ENCODE measurements at regions not wholly inside any gene's neighbourhood (a gene's known extent, or its start where the extent isn't known, plus 50 kb on each side); places are given as distances from the start of the nearest gene placed in this dataset.

DNA sequence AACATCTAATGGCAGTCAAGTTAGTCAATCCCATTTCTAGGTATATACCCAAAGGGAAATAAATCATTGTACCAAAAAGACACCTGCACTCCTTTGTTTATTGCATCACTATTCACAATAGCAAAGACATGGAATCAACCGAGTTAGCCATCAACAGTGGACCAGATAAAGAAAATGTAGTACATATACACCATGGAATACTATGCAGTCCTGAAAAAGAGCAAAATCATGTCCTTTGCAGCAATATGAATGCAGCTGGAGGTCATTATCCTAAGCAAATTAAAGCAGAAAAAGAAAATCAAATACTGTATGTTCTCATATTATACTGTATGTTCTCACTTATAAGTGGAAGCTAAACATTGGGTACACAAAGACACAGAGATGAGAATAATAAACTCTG is 204.0 kb downstream of the KCNJ2 start:
- Histone ChIP-seq H3K23ac (ENCODE audit: insufficient read length) (no peak overlapping the region), H3K4ac (replicated peaks; ENCODE audit: insufficient read length, low read depth, low read length) (no peak overlapping the region), H4K8ac (ENCODE audit: extremely low read depth, insufficient read depth, low read length) (no peak overlapping the region), H3K9me3 (ENCODE audit: insufficient read depth in 2 of 2, low read depth in 1 of 2, low read length in 1 of 2) (no peaks in the 10 kb centered on the region), H3K36me3 (ENCODE audit: control insufficient read depth in 2 of 4, insufficient read depth in 4 of 4, low read length in 3 of 4) (no peaks in the 10 kb centered on the region), H3K4me3 (ENCODE audit: extremely low read depth in 1 of 4, insufficient read depth in 2 of 4, low read depth in 3 of 4, low read length in 4 of 4) (no peak overlapping the region), H2BK5ac (ENCODE audit: low read depth, low read length) (no peak overlapping the region), H3K27me3 (replicated peaks in 1 of 4; ENCODE audit: control insufficient read depth in 3 of 4, extremely low read depth in 1 of 4, insufficient read depth in 3 of 4, low read length in 3 of 4) (no peaks in the 10 kb centered on the region), H3K79me2 (ENCODE audit: control insufficient read depth in 1 of 2, insufficient read depth in 2 of 2, low read length in 2 of 2) (no peaks in the 10 kb centered on the region), H2BK12ac (ENCODE audit: low read depth, low read length) (no peak overlapping the region), H3K79me1 (ENCODE audit: low read depth, low read length) (no peaks in the 10 kb centered on the region), H4K5ac (ENCODE audit: insufficient read length, low read depth, low read length) (no peak overlapping the region), H4K20me1 (replicated peaks in 1 of 2; ENCODE audit: control insufficient read depth in 1 of 2, insufficient read depth in 2 of 2, low read length in 2 of 2) (no peaks in the 10 kb centered on the region), H3K14ac (ENCODE audit: insufficient read length) (no peak overlapping the region), H2BK15ac (ENCODE audit: low read length) (no peak overlapping the region), H3K23me2 (ENCODE audit: low read depth, low read length) (no peaks in the 10 kb centered on the region), H3K18ac (ENCODE audit: extremely low read depth, low read length) (no peak overlapping the region), H3K9ac (replicated peaks in 1 of 4; ENCODE audit: extremely low read depth in 1 of 4, low read depth in 3 of 4, low read length in 3 of 4) (no peak overlapping the region), H2AK5ac (ENCODE audit: low read depth, low read length) (no peak overlapping the region), H4K91ac (replicated peaks; ENCODE audit: insufficient read length, low read length) (no peak overlapping the region), H3K27ac (ENCODE audit: low read depth, low read length) (no peak overlapping the region), H2AFZ (ENCODE audit: low read length) (no peak overlapping the region), H3K4me1 (replicated peaks in 1 of 4; ENCODE audit: control insufficient read depth in 3 of 4, insufficient read depth in 4 of 4, low read length in 3 of 4) (peaks cover 0 to 3% (median 0%) of the 10 kb centered on the region in 4 experiments; a peak in 1 of 7 replicates), H3K4me2 (ENCODE audit: insufficient read depth in 1 of 2, low read depth in 2 of 2, low read length in 2 of 2) (no peak overlapping the region), H3K56ac (replicated peaks; ENCODE audit: insufficient read length, low read depth, low read length) (no peak overlapping the region), H2BK20ac (ENCODE audit: low read length) (no peak overlapping the region), H2BK120ac (replicated peaks; ENCODE audit: low read depth, low read length) (no peak overlapping the region)
- 89% methylated on average over 1 of the region's 1 CpG; no CpG with 5 or more reads in 1 of the 2 experiments for WGBS, 2 experiments (ENCODE audit: extremely low coverage in 1 of 2, insufficient coverage in 1 of 2, insufficient read length in 1 of 2, insufficient replicate concordance in 2 of 2, low coverage in 1 of 2, low lambda C conversion rate in 2 of 2, missing lambda C conversion rate in 1 of 2)
- ChIA-PET CTCF (ENCODE audit: partially characterized antibody) (no interaction called here), POLR2A (ENCODE audit: partially characterized antibody) (no interaction called here)
- no peak for FAIRE-seq
- DNase-seq (ENCODE audit: low read depth in 1 of 2, low spot score in 2 of 2) = no peak
- TF ChIP-seq SP1 (IDR thresholded peaks at IDR 0.05; ENCODE audit: low read depth, low read length) = no peak
- no peak for TF ChIP-seq MAFK (IDR thresholded peaks at IDR 0.05; ENCODE audit: low read depth, low read length)
- no peak for TF ChIP-seq POLR2A (IDR thresholded peaks at IDR 0.05; ENCODE audit: control extremely low read depth in 1 of 2, low read depth in 2 of 2, low read length in 2 of 2)
- TF ChIP-seq, protein P1, sequence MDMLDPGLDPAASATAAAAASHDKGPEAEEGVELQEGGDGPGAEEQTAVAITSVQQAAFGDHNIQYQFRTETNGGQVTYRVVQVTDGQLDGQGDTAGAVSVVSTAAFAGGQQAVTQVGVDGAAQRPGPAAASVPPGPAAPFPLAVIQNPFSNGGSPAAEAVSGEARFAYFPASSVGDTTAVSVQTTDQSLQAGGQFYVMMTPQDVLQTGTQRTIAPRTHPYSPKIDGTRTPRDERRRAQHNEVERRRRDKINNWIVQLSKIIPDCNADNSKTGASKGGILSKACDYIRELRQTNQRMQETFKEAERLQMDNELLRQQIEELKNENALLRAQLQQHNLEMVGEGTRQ (IDR thresholded peaks at IDR 0.05; ENCODE audit: low read length) = no peak
- no peak for TF ChIP-seq CBX5 (IDR thresholded peaks at IDR 0.05; ENCODE audit: low read depth, low read length)
- TF ChIP-seq RNF2 (IDR thresholded peaks at IDR 0.05; ENCODE audit: borderline replicate concordance, low read depth, low read length, missing control alignments, poor library complexity, severe bottlenecking) = no peak
- no peak for TF ChIP-seq RBBP5 (IDR thresholded peaks at IDR 0.05; ENCODE audit: borderline replicate concordance, low read depth, low read length)
- TF ChIP-seq POLR2AphosphoS5 (IDR thresholded peaks at IDR 0.05; ENCODE audit: low read depth, low read length) = no peak
- no peak for TF ChIP-seq CHD1 (IDR thresholded peaks at IDR 0.05; ENCODE audit: low read depth, low read length)
- TF ChIP-seq NANOG (IDR thresholded peaks at IDR 0.05; ENCODE audit: insufficient read depth, low read depth, low read length, poor library complexity, severe bottlenecking) = no peak
- no peak for TF ChIP-seq ASH2L (IDR thresholded peaks at IDR 0.05; ENCODE audit: low read length)
- TF ChIP-seq EGR1 (IDR thresholded peaks at IDR 0.05; ENCODE audit: borderline replicate concordance, low read depth, low read length) = no peak
- TF ChIP-seq BRCA1 (IDR thresholded peaks at IDR 0.05; ENCODE audit: low read depth, low read length) = no peak
- no peak for TF ChIP-seq TEAD4 (IDR thresholded peaks at IDR 0.05; ENCODE audit: low read depth, low read length)
- TF ChIP-seq GTF2F1 (IDR thresholded peaks at IDR 0.05; ENCODE audit: borderline replicate concordance, low read depth, low read length) = no peak
- no peak for TF ChIP-seq SRF (IDR thresholded peaks at IDR 0.05; ENCODE audit: low read depth, low read length)
